GM21515 (cell line): ENCODE measurements at regions not wholly inside any gene's neighbourhood (a gene's known extent, or its start where the extent isn't known, plus 50 kb on each side); places are given as distances from the start of the nearest gene placed in this dataset.

Experiments used
- ATAC-seq: cut with Tn5 transposase; IDR thresholded peaks from one replicate; pipeline ENCODE4 v1.9.1; 2021; ENCODE audit not compliant: unreplicated experiment

GRCh38 chr17:72512649-72513556 is 392.1 kb downstream of the SOX9 start:
- ATAC-seq: no peak

GRCh38 chr17:72514321-72514861 is 393.6 kb downstream of the SOX9 start:
- no peak for ATAC-seq

DNA sequence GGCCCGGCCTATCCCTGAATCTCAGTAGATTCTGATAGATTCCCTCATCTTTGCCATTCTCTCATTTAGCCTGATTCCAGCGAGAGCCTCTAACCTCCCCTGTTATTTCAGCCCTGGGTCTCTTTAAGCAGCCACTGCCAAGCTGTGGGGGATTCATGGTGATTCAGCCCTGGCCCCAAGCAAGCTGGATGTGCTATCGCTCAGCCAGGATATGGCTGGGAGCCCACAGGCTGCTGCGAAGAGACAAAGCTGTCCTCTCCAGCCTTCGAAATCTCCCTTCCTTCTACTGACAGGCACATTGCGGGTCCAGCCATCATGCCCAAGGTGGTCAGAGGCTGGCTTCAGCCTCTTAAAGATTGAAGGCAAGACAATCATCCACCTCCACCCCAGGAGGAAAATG is 394.1 kb downstream of the SOX9 start:
- ATAC-seq: no peak

DNA sequence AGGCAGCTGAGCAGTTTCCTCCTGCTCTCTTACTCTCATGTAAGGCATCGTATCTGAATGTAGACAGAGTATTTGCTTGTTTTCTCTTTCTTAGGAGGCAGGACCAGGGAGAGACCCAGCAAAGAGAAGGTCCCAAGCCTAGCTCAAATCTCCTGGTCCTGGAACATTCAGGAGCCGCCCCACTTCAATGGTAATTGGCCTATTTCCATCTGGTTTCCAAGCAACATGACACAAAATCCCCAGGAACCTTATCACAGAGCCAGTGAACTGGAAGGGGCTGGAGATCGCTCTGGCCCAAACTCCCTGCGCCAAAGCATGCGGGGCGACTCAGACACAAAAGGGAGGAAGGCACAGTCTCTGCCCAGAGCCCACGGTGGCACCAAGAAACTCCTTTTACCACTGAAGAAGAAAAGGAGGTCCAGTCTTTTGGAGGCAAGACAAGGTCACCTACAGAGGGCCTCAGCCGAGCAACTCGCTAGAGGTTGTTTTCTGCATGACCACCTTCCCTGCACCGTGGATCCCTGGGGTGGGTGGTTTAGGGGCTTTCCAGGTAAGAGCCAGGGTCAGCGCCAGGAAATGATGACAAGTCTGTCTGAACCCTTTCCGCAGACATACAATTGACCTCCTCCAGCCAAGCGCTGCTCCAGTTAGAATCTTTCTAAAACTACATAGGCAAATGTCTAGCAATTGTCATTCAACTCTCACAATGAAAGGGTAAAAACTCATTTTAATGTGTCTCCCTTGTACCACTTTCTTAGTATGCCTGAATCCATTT is 394.7 kb downstream of the SOX9 start:
- no peak for ATAC-seq

DNA sequence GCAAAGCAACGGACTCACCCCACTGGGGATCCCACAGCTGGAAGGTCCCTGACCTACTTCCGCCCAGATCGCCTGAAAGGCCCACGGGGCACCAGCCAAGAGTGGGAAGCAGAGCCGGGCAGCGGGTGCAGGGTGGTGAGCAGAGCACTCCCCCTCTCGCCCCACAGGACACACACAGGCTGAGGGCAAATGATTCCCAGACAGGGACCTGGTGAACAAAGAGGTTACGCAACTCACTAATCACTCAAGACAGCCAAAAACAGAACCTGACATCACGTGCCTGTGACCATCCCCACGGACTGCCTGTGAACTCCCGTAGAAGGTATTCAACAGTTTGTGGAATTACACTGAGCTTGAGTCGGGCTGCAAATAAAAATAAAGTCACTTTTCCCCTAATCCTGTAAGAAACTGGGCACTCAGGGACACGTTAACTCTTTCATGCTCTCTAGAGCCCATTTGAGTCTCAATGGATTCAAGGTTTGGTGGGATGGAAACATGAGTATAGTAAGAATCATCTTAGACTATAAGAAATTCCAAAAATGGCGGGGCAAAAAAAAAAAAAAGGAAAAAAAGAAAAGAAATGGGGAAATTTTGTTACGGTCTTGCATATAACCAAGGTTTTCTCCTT is 396.1 kb downstream of the SOX9 start:
- no peak for ATAC-seq

GRCh38 chr17:72517413-72518158 is 396.8 kb downstream of the SOX9 start:
- ATAC-seq: no peak

DNA sequence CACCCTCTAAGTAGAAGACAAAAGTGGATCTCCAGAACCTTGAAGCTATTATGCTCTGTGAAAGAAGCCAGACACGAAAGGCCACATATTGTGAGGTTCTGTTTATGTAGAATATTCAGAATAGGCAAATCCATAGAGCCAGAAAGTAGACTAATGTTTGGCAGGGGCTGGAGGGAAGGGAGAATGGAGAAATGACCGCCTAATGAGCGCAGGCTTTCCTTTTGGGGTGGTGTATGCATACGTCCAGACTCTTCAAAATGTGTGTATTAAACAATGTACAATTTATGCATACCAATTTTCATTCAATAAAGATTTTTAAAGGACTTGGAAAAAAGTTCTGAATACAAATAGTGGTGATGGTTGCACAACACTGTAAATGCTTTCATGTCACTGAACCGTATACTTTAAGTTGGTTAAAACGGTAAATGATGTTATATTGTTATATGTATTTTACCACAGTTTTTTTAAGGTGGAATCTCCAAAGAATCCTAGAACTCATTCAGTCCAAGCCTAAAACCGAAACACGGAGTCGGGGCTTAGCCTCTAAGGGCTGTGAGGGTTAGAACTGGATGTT is 397.4 kb downstream of the SOX9 start:
- no peak for ATAC-seq

DNA sequence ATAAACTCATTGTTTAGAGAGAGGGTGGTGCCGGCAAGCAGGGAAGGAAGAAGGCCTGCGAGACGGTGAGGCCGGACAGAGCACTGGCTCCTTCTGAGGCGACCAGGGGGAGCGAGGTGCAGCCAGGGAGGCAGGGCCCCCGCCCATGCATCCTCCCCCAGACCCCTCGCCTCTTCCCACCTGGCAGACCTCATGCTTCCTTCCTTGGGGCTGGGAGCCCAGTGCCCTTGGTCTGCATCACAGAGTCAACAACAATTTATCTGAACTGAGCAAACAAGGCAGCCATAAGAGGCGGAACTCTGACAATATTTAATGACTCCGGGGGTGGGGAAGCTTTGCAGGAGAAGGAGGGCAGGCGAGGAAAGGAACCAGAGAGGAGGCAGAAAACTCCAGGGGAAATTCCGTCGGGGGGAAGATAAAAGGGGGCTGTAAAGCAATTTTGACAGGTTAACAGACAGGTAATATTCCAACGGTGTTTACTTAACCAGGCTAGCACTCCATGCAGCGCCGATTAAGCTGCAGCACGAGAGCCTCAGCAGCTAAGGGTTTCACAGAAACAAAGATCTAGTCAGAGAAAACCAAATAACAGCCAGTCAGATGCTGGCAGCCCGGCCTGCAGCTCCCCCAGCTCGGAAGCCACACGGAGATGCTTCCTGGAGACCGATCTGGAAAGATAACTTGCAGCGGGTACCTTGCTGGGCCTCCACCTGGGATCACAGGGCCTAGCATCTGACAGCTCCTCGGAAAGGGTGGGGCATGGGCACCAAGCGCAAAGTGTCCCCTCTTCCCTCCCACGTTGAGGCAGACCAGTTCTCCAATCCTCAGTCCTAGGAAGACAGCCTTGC is 398.2 kb downstream of the SOX9 start:
- ATAC-seq: no peak

DNA sequence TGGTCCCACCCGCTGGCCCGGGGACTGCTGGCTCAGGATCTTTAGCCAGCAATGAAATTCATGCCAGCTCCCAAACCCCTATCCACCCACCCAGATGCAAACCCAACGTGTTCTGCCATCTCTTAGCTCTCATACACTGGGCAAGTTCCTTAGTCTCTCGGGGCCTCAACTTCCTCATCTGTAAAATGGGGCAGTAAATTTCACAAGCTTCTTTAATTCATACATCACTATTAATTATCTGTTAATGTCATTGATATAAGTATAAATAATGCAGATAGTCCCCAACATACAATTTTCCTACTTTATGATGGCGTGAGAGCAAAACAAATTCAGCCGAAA is 398.7 kb downstream of the SOX9 start:
- ATAC-seq: no peak

GRCh38 chr17:72520665-72521303 is 400.0 kb downstream of the SOX9 start:
- no peak for ATAC-seq

- no peak for ATAC-seq
These were observed 402.7 kb downstream of the SOX9 start for GRCh38 chr17:72523491-72523890.

DNA sequence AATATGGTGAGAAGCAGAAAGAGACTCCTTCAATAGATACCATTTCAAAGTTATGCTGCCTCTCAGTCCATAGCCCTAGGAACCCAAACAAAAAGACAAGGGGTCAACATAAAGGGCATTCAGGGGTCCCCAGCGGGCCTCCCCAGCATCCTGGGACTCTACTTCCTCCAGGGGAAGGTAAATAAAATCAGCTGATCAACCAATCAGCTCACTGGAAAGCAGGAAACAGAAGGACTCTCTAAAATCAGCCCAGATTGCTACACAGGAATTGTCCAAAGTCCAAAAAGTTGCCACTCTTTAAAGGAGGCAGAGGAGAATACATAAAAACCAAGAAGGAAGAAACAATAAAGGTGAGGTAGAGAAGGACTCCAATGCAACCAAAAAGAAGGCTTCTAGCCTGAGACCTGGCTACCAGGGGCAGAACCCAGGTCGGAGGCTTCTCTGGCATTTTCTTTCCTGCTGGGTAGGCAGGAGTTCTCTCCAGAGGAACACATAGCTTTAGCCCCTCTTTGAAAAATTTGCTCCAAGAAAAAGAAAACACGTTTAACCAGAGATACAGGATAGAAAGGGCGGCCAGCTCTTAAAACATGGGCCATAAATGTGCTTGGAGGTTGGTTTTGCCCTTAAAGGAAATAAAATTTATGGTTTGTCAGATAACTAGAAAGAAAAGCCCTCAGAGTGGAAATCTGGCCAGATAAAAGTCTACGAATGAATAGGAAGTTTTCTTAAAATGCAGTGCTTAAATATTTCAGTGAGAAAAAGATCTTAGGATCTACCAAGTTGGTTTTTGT is 404.6 kb downstream of the SOX9 start:
- no peak for ATAC-seq

GRCh38 chr17:72526769-72527168 is 405.9 kb downstream of the SOX9 start:
- ATAC-seq: no peak

GRCh38 chr17:72527789-72528188 is 407.0 kb downstream of the SOX9 start:
- ATAC-seq: no peak

GRCh38 chr17:72528683-72529082 is 407.9 kb downstream of the SOX9 start:
- ATAC-seq: no peak

GRCh38 chr17:72529386-72529785 is 408.6 kb downstream of the SOX9 start:
- ATAC-seq: no peak

- ATAC-seq: no peak
These were observed 409.6 kb downstream of the SOX9 start for GRCh38 chr17:72530454-72530853.

GRCh38 chr17:72531729-72532128 is 410.9 kb downstream of the SOX9 start:
- no peak for ATAC-seq
